Adrenal gland (tissue), 5 donors: ENCODE measurements at regions not wholly inside any gene's neighbourhood (a gene's known extent, or its start where the extent isn't known, plus 50 kb on each side); places are given as distances from the start of the nearest gene placed in this dataset.

Source experiments
- CTCF ChIP-seq, 6 experiments: fragments of 450-650 bp in 4 of 6; fragments of 200-600 bp in 2 of 6; sonication (generic) in 1 of 6; IDR thresholded peaks; 1 replicate in 5 of 6; 2 replicates in 1 of 6; pipeline versions ENCODE4 v1.5.1 to v1.8.0; 2016 to 2021; ENCODE audit warnings: antibody characterized with exemption in 6 of 6, mild to moderate bottlenecking in 2 of 6, moderate library complexity in 1 of 6
- POLR2A ChIP-seq, 2 donors: fragments of 450-650 bp; IDR thresholded peaks; one replicate each; pipeline ENCODE4 v1.6.1; 2017; ENCODE audit warnings: antibody characterized with exemption in 2 of 2, mild to moderate bottlenecking in 2 of 2, moderate library complexity in 1 of 2
- donor health status: DM: no; HTN: no; CAD: no.

DNA sequence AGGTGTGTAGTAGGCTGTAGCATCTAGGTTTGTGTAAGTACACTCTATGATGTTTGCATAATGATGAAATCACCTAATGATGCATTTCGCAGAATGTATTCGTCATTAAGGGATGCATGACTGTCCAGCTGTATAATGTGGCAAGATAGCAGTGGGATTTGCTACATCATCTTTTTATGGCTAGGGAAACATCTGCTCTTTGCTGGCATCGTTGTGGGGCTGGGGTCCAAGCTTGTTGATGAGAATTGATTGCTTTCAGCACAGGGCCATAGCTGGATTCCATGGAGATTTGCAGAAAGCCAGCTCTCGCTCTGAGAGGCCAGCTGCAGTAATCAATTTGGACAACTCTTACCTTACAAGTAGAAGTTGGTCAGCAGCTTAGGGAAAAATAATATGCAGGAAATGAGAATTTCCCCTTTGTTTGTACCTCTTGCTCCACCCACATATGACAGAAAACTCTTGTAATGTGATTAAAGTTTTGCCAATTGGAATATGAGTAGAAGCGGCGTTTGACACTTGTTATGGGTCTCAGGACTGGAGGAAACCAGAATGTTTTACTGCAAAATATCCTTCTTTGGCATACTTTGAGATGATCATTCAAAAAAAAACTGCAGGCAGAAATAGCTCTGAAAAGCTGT lies 310.5 kb downstream of the RAPGEF2 start:
- TF ChIP-seq CTCF (IDR thresholded peaks at IDR 0.05) (no peak), POLR2A (IDR thresholded peaks at IDR 0.05) (no peak)
